GM13977 (cell line): ENCODE measurements at regions not wholly inside any gene's neighbourhood (a gene's known extent, or its start where the extent isn't known, plus 50 kb on each side); places are given as distances from the start of the nearest gene placed in this dataset.

ENCODE experiments used
- DNase-seq: peaks from one replicate; pipeline ENCODE4 v3.0.0; 2012; ENCODE audit warnings: low spot score
- CTCF ChIP-seq: IDR thresholded peaks from 2 replicates; pipeline ENCODE4 v1.5.1; 2012; ENCODE audit warnings: mild to moderate bottlenecking, control low read depth; ENCODE audit not compliant: insufficient read depth; ENCODE audit errors: extremely low read depth, missing control alignments
- in situ Hi-C: fragments of 300-500 bp; cut with MboI; formaldehyde crosslinking; loops from one replicate; pipeline ENCODE4 v1.12.0; 2022; ENCODE audit warnings: low sequenced_read_pairs, low pct_unique_long_range_greater_than_20kb, mixed read lengths, inconsistent platforms; ENCODE audit not compliant: unreplicated experiment

- no peak for DNase-seq
- no peak for TF ChIP-seq CTCF
- in situ Hi-C loops = no loop called here
Observed at GRCh38 chr15:62592920-62593319, 427.8 kb upstream of the C2CD4B start.

GRCh38 chr15:62593681-62594399, 428.8 kb upstream of the C2CD4B start:
- no peak for TF ChIP-seq CTCF
- DNase-seq = no peak
- in situ Hi-C loops = no loop called here

GRCh38 chr15:62598217-62598616, 433.1 kb upstream of the C2CD4B start:
- DNase-seq = no peak
- in situ Hi-C loops = no loop called here
- TF ChIP-seq CTCF = no peak

- DNase-seq = no peak
- in situ Hi-C loops = no loop called here
- TF ChIP-seq CTCF = no peak
Observed at GRCh38 chr15:62599791-62600777, 435.0 kb upstream of the C2CD4B start.

GRCh38 chr15:62601777-62602545, 436.9 kb upstream of the C2CD4B start:
- in situ Hi-C loops = no loop called here
- TF ChIP-seq CTCF = no peak
- DNase-seq = no peak

GRCh38 chr15:62603742-62604141, 438.7 kb upstream of the C2CD4B start:
- TF ChIP-seq CTCF = no peak
- in situ Hi-C loops = no loop called here
- DNase-seq = no peak
